HG03159 (cell line): ENCODE measurements at regions not wholly inside any gene's neighbourhood (a gene's known extent, or its start where the extent isn't known, plus 50 kb on each side); places are given as distances from the start of the nearest gene placed in this dataset.
"Not testable (repeated sequence)": the region's sequence is repeated elsewhere in the genome, so short reads cannot be mapped to it uniquely, and the experiment has no call there.

ENCODE experiments used
- ATAC-seq: cut with Tn5 transposase; IDR thresholded peaks from one replicate; pipeline ENCODE4 v1.9.1; 2021; ENCODE audit warnings: mild to moderate bottlenecking, moderate library complexity; ENCODE audit not compliant: unreplicated experiment

DNA sequence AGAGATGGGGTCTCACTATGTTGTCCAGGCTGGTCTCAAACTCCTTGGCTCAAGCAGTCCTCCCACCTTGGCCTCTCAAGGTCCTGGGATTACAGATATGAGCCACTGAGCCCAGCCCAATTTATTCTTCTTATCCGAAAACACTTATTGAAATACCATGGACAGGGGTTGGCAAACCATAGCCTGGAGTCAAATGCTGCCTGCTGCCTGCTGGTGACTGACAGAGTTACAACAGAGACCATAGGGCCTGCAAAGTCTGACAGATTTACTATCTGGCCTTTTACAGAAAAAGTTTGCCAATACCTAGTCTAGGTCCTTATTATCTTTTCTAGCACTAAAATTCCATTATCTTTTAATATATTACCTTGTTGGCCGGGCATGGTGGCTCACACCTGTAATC is 87.1 kb upstream of the ZNF281 start:
- ATAC-seq: no peak

DNA sequence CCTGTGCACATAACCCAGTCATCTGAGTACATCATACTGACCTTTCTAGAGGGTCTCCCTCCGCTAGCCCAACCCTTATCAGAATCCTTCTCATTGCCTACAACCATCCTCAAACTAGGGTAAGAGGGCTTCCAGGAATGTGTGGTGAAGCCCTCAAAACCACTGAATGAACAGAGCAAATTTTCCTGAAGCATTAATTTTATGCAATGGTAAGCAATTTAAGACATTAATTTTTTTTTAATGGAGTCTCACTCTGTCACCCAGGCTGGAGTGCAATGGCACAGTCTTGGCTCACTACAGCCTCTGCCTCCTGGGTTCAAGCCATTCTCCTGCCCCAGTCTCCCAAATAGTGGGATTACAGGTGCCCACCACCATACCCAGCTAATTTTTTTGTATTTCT is 86.1 kb upstream of the ZNF281 start:
- ATAC-seq: no peak

DNA sequence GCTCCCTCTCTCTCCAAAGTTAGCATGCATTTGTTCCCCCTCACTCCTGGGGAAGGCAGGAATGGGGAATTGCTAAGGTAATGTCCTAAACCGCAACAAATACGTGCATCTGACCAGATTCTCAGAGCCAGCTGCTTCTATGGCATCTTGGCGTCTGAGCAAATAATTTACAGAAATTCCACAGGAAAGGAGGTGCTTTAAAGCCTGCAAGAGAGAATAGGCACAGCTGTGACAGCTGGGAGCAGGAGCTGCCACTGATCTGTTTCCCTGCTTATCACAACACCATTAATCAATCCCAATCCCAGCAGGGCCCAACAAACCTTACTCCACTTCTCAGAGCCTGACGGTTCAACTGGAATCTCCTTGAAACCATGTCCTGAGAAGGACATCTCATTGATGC is 83.5 kb upstream of the ZNF281 start:
- no peak for ATAC-seq

DNA sequence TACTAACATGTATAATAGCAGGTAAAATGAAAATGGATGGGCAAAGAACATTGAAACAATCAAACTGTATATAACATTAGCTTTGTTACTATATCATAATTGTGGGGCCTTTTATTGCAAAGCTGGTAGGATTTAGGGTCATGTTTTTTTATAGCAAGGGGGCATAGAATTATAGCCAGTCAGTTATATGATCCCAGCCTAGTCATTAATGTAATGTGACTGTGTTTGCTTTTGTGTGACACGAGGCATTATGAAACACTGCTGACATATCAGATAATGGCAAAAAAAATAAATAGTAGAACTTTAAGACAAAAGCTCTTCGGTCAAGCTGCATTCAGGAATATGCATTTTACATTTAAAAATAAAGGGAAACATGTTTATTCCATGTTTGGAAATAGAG is 81.3 kb upstream of the ZNF281 start:
- ATAC-seq: no peak

DNA sequence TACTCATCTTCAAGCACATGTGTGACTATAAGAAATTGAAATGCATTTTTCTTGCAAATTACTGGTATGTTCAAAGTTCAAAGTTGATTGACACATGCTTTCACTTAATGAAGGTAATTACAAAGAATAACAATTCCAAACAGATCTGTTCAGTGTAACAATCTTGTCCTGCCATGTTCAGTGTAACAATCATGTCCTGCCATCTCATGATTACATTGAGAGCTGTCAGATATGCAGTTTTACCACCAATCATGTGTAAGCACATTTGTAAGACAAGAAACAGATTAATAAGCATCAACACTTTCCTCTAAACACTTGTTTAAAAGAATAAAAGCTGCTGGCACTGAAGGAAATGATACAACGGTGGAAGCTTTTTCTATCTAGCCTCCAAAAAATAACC is 80.3 kb upstream of the ZNF281 start:
- ATAC-seq: no peak

DNA sequence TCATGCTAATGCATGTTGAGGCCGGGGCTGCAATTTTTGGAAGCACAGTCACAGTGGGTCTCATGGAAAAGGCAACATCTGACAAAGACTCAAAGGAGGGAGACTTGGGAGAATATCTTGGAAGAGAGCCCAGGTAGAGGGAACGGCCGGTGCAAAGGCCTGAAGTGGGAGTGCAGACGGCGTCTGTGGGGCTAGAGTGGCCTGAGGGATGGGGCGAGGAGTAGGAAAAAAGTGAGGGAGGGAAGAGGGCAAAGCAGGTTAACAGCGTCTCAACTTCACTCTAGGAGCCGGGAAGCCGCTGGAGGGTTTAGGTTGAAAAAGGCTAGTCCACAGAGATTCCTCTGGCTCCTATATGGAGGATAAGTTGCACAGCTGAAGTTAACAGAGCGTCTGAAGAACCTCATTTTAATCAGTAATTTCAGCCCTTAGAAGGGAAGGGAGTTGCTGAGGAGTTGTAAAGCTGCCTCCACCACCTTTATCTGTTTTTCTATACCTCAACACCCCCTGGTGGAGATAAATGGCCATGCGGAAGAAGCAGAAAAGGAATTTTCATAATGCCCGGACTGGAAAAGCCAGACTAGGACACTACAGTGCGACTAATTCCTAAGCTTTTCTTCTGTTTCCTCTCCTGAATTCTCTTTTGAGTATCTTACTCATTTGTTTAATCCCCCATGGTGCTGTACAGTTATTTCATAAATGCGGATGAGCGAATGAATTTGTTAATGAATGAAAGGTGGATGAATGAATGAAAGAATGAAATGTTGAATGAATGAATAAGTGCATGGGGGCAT is 78.7 kb upstream of the ZNF281 start:
- peak; percentile 52 for ATAC-seq

DNA sequence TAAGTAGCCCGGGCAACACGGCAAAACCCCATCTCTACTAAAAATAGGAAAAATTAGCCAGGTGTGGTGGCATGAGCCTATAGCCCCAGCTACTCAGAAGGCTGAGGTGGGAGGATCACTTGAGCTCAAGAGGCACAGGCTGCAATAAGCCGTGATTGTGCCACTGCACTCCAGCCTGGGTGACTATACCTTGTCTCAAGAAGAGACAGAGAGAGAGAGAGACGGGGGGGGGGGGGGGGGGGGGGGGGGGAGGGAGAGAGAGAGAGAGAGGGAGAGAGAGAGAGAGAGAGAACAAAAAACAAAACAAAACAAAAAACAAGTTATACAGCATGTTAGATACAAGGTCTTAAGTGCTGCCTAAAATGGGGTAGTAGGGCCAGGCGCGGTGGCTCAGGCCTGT is 77.8 kb upstream of the ZNF281 start:
- ATAC-seq: no peak

DNA sequence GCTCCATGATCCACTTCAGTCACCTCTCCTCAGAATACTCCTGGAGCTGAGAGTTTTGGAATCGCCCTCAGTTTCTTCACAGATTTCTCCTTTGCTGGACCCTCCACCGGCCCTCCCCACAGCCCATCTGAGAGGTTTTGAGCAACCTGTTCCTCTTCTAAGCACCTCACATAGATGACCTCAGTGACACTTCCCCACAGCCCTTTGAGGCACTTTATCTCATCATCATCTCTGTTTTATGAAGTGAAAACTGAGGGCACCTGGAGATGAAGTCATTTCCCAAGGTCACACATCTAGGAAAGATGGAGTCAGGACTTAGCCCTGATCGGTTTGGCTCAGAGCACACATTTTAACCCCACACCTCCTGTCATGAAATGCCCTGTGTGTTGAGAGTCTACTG is 76.8 kb upstream of the ZNF281 start:
- no peak for ATAC-seq

DNA sequence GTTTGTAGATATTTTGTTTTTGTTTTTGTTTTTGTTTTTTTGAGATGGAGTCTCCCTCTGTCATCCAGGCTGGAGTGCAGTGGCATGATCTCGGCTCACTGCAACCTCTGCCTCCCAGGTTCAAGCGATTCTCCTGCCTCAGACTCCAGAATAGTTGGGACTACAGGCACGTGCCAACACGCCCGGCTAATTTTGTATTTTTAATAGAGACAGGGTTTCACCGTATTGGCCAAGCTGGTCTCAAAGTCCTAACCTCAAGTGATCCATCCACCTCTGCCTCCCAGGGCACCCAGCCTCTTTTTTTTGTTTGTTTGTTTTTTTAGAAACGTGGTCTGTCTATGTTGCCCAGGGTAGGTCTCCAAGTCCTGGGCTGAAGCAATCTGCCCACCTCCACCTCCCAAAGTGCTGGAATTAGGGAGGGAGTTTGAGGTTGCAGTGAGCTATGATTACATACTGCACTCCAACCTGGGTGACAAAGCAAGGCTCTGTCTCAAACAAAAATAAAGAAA is 74.7 kb upstream of the ZNF281 start:
- not testable (repeated sequence) for ATAC-seq

DNA sequence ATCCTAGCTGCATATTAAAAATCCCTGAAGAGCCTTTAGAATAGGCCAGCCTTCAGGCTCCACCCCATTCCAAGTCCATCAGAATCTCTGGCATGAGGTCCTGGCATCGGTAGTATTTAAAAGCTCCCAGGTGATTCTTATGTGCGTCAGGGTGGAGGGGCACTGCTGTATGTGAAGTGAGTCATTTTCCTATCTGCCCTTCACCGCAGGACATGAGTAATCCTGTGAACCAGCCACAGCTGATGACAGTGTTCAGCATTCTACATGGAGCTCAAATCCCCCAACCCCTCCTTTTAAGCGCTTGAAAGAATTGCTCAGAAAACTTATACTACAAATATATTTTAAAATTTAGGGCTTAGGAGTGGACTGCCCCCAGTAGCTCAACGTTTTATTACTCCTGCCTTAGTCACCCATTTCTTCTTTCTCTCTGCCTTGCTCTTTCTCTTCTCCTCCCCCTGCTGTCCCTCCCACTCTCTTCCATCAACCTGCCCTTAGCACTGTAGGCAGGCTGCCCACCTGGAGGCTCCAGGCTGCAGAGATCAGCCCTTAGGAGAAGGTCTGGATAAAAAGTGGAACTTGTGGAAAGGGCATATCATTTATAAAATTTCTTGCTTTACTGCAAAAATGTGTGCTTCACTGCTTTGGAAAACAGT is 73.8 kb upstream of the ZNF281 start:
- ATAC-seq: peak; percentile 98

DNA sequence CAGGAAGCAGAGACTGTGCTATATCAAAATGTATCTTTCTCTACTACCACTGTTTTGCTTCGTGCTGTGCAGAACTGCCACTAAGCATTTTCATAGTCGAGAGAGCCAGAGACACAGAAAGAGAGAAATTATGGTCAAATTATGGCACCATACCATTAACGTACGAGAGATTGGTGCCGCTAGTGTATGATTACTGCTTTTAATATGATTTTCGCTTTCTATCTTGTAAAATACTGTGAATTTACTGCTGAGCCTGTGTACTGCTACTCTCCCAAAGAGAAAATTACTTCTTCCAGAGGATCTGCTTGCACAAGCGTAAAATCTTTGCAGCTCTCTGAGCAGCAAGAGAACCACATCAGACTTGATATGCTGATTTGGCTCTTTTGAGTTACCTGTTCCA is 71.1 kb upstream of the ZNF281 start:
- ATAC-seq: no peak

DNA sequence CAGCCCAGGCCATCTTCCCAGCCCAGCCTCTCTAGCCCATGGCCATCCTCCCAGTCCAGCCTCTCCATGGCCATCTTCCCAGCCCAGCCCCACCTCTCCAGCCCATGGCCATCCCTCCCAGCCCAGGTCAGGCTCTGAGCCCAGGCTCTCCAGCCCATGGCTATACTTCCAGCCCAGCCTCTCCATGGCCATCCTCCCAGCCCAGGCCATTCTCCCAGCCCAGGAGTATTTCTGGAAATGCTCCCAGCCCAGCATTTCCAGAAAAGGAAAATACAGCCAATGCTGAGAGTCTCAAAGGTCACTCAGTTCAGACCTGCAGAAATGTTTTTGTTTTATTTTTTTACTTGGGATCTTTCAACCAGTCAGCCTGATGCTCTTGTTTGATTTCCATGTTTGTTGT is 70.0 kb upstream of the ZNF281 start:
- ATAC-seq: no peak

DNA sequence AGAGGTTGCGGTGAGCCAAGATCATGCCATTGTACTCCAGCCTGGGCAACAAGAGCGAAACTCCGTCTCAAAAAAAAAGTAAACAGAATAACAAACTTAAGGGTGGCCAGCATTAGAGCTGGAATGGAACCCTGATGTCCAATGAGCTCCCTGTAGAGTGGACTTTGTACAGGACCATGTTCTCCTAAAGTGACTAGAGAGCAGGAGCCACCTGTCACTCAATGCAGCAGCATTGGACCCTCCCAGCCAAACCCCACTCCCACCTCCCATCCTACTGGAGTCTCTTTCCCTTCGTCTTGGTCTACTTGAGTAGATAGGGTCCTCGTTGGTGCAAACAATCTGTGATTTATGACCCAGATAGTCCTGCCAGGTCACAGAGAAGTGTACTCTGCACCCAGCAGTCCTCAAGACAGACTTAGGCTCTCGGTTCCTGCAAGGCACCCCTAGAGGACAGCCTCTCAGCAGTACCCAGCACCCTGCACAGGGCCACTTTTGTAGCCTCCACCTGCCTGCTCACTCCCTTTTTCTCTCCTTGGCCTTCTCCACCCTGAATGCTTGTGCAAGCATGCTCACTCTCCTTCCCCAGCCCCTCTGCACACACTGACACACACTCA is 69.2 kb upstream of the ZNF281 start:
- no peak for ATAC-seq

DNA sequence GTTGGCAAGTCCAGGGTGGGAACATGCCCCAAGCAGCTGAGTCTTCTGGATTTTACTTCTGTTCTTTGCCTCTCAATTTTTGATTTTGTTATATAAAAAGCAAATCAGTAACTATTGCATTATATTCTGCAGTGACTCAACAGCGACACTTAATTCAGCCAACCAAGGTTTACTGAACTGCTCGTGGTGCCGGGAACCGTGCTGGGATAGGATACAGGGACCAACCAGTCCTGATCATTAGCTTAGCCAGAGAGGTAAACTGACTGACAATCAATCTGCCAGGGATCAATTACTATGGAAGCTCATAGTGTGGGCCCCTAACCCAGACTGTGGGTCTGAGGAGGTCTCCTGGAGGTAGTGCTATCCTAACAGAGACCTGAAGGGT is 68.4 kb upstream of the ZNF281 start:
- ATAC-seq: no peak

DNA sequence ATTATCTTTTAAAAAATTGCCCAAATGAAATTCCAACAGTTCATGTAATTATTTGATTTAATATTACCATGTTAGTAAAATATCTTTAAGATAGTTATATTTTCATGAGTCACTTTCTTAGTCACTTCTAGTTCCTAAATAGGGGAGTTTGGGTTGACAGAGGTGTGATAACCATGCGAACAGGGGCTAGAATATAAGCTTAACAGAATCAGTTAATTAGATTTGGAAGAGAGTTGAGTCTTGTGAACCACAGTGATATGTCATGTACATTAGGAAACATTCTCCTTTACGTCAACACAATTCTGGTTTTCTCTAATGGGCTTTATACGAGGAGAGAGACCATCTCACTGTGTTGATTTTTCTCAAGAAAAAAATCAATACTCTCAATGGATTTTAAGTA is 64.8 kb upstream of the ZNF281 start:
- ATAC-seq: no peak

DNA sequence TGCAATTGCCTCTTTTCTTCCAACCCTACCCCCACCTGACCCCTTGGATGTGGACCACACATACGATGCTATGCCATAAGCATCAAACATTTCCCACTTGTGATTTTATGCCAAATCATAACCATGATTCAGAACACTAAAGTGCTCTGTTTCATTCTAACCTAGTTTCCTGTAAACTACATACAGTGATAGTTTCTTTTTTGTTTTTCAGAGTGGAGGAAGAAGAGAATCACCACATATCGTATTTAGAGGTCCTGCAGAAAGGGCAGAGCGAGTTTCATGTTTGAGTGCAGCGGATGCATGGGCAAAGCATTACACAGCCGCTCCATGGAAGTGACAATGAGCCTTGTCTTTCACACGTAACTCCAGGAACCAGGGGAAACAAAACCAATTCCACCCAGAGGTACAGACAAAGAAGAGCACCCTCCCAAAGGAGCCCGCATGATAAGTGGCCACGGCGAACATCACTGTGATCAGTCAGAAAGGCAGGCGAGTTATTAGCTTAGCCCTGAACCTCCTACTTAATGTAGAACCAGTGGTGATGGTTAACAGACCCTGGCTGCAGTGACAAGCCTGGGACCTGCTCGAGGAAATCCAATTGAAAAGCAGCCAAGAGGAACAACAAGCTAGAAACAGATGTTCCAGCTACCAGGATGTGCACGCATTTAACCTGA is 64.0 kb upstream of the ZNF281 start:
- ATAC-seq: peak; percentile 72

DNA sequence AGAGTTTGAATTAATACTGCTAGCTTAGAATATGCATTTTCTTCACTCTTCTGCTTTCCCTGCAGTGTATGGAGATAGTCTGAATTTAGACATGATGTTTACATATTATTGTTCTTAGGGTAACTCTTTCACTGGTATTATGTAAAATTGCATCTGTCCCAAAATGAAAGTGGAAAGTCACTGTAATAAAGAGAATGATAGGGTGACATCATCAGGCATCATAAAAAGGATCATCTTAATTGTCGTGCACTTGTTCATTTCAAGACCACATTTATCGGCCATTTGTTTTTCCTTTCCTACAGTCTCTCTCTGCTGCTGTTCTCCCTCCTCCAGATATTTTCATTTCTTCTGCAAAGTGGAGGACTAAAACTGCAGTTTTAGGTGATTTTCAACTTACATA is 61.9 kb upstream of the ZNF281 start:
- no peak for ATAC-seq

DNA sequence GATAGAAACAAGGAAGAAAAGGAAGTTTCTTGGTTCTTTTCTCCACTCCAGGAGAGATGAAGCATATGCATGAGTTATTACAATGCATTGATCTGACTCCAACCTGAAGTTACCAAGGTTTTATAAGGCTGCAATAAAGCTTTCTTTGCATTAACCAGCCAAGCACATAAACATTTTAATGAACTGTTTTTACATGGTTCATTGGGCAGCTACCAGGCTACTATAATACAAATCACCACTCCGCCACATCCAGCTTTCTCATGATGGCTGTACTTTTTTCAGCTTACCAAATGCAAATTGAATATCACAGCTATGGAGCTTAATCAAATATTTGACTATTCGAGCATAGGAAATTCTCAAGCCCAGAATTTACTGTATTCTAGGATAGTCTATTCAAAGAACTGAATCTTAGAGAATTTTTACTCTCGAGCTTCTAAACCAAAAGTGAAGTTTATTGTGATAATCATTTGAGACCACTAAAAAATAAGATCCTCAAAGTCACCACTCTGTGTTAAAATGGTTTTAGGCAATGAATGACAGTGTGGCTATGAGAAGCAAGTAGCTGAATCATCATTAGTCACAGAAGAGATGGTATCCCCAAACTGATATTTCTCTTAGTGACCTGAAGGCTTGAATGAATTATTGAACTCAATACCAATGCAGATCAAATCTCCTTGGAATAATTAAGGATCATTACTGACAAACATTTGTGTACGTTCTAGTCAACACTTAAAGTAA is 58.6 kb upstream of the ZNF281 start:
- no peak for ATAC-seq

DNA sequence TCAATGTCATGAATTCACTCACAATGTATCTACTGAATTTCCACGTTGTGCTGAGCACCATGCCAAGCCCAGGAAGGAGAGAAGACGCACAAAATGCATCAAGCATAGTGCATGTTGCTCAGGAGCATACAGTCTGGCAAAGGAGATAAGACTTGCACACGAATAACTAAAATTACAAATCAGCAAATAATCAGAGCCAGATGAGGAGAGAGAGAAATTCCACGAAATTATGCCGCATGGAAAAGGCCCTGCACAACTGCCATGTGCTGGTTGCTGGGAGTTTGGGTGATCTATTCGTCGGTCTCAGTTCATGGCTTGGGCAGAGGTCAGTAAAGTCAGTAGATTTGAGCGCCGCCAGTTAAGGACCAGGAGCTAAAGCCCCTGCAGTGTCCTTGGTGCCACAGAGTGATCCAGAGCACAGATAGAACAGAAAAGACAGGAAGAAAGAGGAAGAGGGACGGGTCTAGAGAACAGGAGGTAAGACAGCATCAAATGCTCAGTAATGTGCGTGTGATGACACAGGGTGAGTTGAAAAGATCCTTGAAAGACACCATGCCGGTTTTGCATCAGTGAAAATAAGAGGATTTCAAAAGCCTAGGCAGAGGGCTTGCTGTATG is 55.1 kb upstream of the ZNF281 start:
- ATAC-seq: no peak
